PC-3 (cell line): ENCODE measurements at regions not wholly inside any gene's neighbourhood (a gene's known extent, or its start where the extent isn't known, plus 50 kb on each side); places are given as distances from the start of the nearest gene placed in this dataset.
"Not testable (repeated sequence)": the region's sequence is repeated elsewhere in the genome, so short reads cannot be mapped to it uniquely, and the experiment has no call there.

Experiments used
- ATAC-seq: fragments of 200-7000 bp; cut with Tn5 transposase; 2 replicates; pipeline ENCODE4 v1.9.1; 2020; ENCODE audit warnings: mild to moderate bottlenecking, moderate library complexity
- BruUV-seq: library from RNA; stranded (reverse); fragments of 400-500 nt; replicated peaks from 2 replicates; lab custom pipeline; 2021; lab: Mats Ljungman, UMichigan
- CTCF ChIA-PET: fragments of 300-600 bp; sonication (Branson Sonifier 250); formaldehyde crosslinking; loops from one replicate; lab custom pipeline; 2022; ENCODE audit warnings: antibody characterized with exemption; lab: Charles Lee
- POLR2A ChIA-PET: fragments of 300-600 bp; sonication (Branson Sonifier 250); formaldehyde crosslinking; loops from one replicate; lab custom pipeline; 2022; ENCODE audit warnings: antibody characterized with exemption; ENCODE audit not compliant: unreplicated experiment; lab: Charles Lee
- DNase-seq: peaks from one replicate; pipeline ENCODE4 v3.0.0-alpha.2; 2015
- H2AFZ ChIP-seq: fragments of 300-600 bp; sonication (generic); 2 replicates; pipeline ENCODE4 v1.6.0; 2016; ENCODE audit warnings: antibody characterized with exemption, low read length
- H3F3A ChIP-seq: fragments of 300-600 bp; sonication (generic); one replicate; pipeline ENCODE4 v1.6.0; 2017; ENCODE audit warnings: antibody characterized with exemption, low read length, control low read depth, mild to moderate bottlenecking; ENCODE audit not compliant: unreplicated experiment
- H3K27ac ChIP-seq: fragments of 300-600 bp; sonication (generic); 2 replicates; pipeline ENCODE4 v1.5.1; 2016; ENCODE audit warnings: mild to moderate bottlenecking, low read length
- H3K27me3 ChIP-seq: fragments of 300-600 bp; sonication (generic); 2 replicates; pipeline ENCODE4 v1.6.1; 2016; ENCODE audit warnings: low read length, mixed read lengths
- H3K36me3 ChIP-seq: fragments of 300-600 bp; sonication (generic); 2 replicates; pipeline ENCODE4 v1.6.1; 2016; ENCODE audit warnings: low read depth, mixed run types, low read length, mixed read lengths
- H3K4me1 ChIP-seq: fragments of 300-600 bp; sonication (generic); 2 replicates; pipeline ENCODE4 v1.5.1; 2016; ENCODE audit warnings: low read length; ENCODE audit not compliant: insufficient read depth
- H3K4me2 ChIP-seq: fragments of 300-600 bp; sonication (generic); 2 replicates; pipeline ENCODE4 v1.6.0; 2016; ENCODE audit warnings: low read length
- H3K4me3 ChIP-seq: fragments of 300-600 bp; sonication (generic); 2 replicates; pipeline ENCODE4 v1.5.1; 2016; ENCODE audit warnings: mild to moderate bottlenecking, low read length, mixed read lengths
- H3K79me2 ChIP-seq: fragments of 300-600 bp; sonication (generic); 2 replicates; pipeline ENCODE4 v1.6.1; 2017; ENCODE audit warnings: low read length, mixed read lengths
- H3K9ac ChIP-seq: fragments of 300-600 bp; sonication (generic); 2 replicates; pipeline ENCODE4 v1.6.0; 2016; ENCODE audit warnings: mild to moderate bottlenecking, low read length
- H3K9me2 ChIP-seq: fragments of 300-600 bp; sonication (generic); replicated peaks from 2 replicates; pipeline ENCODE4 v1.6.1; 2016; ENCODE audit warnings: mixed run types, low read length, mixed read lengths
- H3K9me3 ChIP-seq: fragments of 300-600 bp; sonication (generic); 2 replicates; pipeline ENCODE4 v1.6.1; 2016; ENCODE audit warnings: low read length, mixed read lengths
- H4K20me1 ChIP-seq: fragments of 300-600 bp; sonication (generic); 2 replicates; pipeline ENCODE4 v1.6.1; 2016; ENCODE audit warnings: low read length, mixed read lengths
- EZH2 ChIP-seq: fragments of 300-600 bp; sonication (generic); IDR thresholded peaks from one replicate; pipeline ENCODE4 v1.6.1; 2017; ENCODE audit warnings: antibody characterized with exemption, mild to moderate bottlenecking, low read length; ENCODE audit not compliant: unreplicated experiment
- EZH2phosphoT487 ChIP-seq: fragments of 300-600 bp; sonication (generic); IDR thresholded peaks from 2 replicates; pipeline ENCODE4 v1.6.1; 2018; ENCODE audit warnings: mild to moderate bottlenecking, antibody characterized with exemption, low read length, borderline replicate concordance
- intact Hi-C: fragments of 100-400 bp; cut with micrococcal nuclease; formaldehyde crosslinking; loops from 2 replicates; pipeline ENCODE4 v1.9.0; 2023
- TF ChIP-seq, protein P1 (sequence below): fragments of 300-600 bp; sonication (generic); conservative IDR thresholded peaks from 2 replicates; pipeline ENCODE4 v1.5.1; 2017; ENCODE audit warnings: antibody characterized with exemption, low read depth, mild to moderate bottlenecking, low read length

DNA sequence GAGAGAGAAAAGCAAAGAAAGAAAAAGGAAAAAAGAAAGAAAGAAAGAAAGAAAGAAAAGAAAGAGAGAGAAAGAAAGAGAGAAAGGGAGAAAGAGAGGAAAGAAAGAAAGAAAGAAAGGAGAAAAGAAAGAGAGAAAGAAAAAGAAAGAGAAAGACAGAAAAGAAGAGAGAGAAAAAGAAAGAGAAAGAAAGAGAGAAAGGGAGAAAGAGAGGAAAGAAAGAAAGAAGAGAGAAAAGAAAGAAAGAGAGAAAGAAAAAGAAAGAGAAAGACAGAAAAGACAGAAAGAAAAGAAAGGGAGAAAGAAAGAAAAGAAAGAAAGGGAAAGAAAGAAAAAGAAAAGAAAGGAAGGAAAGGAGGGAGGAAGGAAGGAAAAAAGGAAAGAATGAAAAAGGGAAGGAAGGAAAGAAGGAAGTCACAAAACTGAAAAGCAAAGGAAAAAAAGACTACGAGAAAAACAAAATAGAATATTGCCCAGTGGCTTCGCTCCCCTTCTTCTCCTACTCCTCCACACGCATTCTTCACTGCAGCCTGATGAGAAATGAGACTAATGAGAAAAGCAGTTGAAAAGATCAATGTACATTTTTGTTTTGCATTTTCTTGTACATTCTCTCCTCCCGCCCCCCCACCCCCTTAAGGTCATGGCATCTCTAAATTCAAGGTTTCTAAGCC is 170.0 kb downstream of the SOD2 start:
- Histone ChIP-seq H3K79me2 (no peaks in the 10 kb centered on the region), H3K4me1 (no peaks in the 10 kb centered on the region), H3K4me2 (no peak overlapping the region), H3K9me3 (no peaks in the 10 kb centered on the region), H3F3A (no peaks in the 10 kb centered on the region), H4K20me1 (no peaks in the 10 kb centered on the region), H3K4me3 (no peak overlapping the region), H3K9ac (no peak overlapping the region), H3K27me3 (peaks cover 23% of the 10 kb centered on the region), H2AFZ (no peak overlapping the region), H3K36me3 (no peaks in the 10 kb centered on the region), H3K9me2 (no peaks in the 10 kb centered on the region), H3K27ac (no peak overlapping the region)
- ATAC-seq: no peak
- no TSS peak for BruUV-seq
- intact Hi-C loops: no loop called here
- no peak for DNase-seq
- TF ChIP-seq EZH2phosphoT487 (no peak), EZH2 (no peak)
- TF ChIP-seq, protein P1, sequence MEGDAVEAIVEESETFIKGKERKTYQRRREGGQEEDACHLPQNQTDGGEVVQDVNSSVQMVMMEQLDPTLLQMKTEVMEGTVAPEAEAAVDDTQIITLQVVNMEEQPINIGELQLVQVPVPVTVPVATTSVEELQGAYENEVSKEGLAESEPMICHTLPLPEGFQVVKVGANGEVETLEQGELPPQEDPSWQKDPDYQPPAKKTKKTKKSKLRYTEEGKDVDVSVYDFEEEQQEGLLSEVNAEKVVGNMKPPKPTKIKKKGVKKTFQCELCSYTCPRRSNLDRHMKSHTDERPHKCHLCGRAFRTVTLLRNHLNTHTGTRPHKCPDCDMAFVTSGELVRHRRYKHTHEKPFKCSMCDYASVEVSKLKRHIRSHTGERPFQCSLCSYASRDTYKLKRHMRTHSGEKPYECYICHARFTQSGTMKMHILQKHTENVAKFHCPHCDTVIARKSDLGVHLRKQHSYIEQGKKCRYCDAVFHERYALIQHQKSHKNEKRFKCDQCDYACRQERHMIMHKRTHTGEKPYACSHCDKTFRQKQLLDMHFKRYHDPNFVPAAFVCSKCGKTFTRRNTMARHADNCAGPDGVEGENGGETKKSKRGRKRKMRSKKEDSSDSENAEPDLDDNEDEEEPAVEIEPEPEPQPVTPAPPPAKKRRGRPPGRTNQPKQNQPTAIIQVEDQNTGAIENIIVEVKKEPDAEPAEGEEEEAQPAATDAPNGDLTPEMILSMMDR: no peak
- ChIA-PET POLR2A (no interaction called here), CTCF (no interaction called here)

DNA sequence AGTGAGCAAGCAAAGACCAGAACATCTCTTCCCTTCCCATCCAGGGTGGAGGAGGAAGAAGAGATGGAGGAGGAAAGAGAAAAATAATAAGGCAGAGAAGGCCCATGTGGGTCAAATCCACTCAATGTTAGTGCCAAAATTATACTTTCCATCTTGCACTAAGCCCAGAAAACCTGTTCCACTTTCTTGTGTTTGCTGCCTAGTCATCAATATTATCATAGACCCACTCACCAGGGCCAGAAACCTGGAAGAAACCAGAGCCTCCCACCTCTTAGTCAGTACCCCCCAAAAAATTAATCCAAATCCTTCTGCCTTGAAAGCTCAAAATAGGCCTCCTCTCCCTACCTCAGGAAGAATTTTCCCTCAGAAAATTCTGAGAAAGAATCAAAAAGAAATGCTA is 171.1 kb downstream of the SOD2 start:
- Histone ChIP-seq H4K20me1 (no peaks in the 10 kb centered on the region), H3K4me1 (no peaks in the 10 kb centered on the region), H3K4me2 (no peak overlapping the region), H3K36me3 (no peaks in the 10 kb centered on the region), H3K4me3 (no peak overlapping the region), H3K9ac (no peak overlapping the region), H3K79me2 (no peaks in the 10 kb centered on the region), H3F3A (no peaks in the 10 kb centered on the region), H3K27me3 (peaks cover 23% of the 10 kb centered on the region), H2AFZ (no peak overlapping the region), H3K9me3 (no peaks in the 10 kb centered on the region), H3K27ac (no peak overlapping the region), H3K9me2 (no peaks in the 10 kb centered on the region)
- no TSS peak for BruUV-seq
- DNase-seq (no peak), ATAC-seq (no peak)
- no peak for TF ChIP-seq EZH2phosphoT487
- ChIA-PET CTCF (no interaction called here), POLR2A (no interaction called here)
- intact Hi-C loops: no loop called here

DNA sequence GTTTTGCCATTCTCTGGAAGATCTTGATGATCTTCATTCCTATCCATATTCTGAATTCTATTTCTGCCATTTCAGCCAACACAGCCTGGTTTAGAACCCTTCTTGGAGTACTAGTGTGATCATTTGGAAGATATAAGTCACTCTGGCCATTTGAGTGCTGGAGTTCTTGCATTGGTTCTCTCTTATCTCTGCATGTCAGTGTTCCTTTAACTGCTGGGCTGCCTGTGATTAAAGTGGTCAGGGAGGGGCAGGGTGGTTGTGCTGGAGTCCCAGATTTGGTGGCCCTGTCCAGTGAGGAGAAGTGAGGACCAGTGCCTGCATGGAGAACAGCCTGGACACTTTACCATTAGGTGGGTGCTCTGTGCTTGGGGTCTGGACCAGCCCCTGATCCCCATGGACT is 173.0 kb downstream of the SOD2 start:
- no peaks in the 10 kb centered on the region for H3K4me1 ChIP-seq
- no peak for DNase-seq
- H3K79me2 ChIP-seq: no peaks in the 10 kb centered on the region
- no TSS peak for BruUV-seq
- no peak overlapping the region for H3K27ac ChIP-seq
- no peak overlapping the region for H3K9ac ChIP-seq
- no peaks in the 10 kb centered on the region for H3F3A ChIP-seq
- TF ChIP-seq, protein P1: no peak
- peaks cover 19% of the 10 kb centered on the region for H3K27me3 ChIP-seq
- ATAC-seq: no peak
- H4K20me1 ChIP-seq: no peaks in the 10 kb centered on the region
- no peaks in the 10 kb centered on the region for H3K9me3 ChIP-seq
- POLR2A ChIA-PET: no interaction called here
- CTCF ChIA-PET: no interaction called here
- no peak overlapping the region for H3K4me3 ChIP-seq
- intact Hi-C loops: no loop called here
- H2AFZ ChIP-seq: no peak overlapping the region
- H3K9me2 ChIP-seq: no peaks in the 10 kb centered on the region
- no peak overlapping the region for H3K4me2 ChIP-seq
- no peaks in the 10 kb centered on the region for H3K36me3 ChIP-seq

DNA sequence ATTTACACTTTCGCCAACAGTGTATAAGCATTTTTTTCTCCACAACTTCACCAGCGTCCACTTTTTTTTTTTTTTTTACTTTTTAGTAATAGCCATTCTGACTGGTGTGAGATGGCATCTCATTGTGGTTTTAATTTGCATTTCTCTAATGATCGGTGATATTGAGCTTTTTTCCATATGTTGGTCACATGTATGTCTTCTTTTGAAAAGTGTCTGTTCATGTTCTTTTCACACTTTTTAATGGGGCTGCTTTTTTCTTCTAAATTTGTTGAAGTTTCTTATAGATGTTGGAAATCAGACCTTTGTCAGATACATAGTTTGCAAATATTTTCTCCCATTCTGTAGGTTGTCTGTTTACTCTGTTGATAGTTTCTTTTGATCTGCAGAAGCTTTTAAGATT is 177.2 kb downstream of the SOD2 start:
- H3K36me3 ChIP-seq, H3K79me2 ChIP-seq, DNase-seq, H2AFZ ChIP-seq, H4K20me1 ChIP-seq, H3F3A ChIP-seq, H3K9me3 ChIP-seq, H3K4me1 ChIP-seq, H3K27ac ChIP-seq, ATAC-seq, H3K9ac ChIP-seq, H3K4me2 ChIP-seq, H3K4me3 ChIP-seq, H3K9me2 ChIP-seq, POLR2A ChIA-PET, BruUV-seq, intact Hi-C loops: not testable (repeated sequence)
- peaks cover 33% of the 10 kb centered on the region for H3K27me3 ChIP-seq
- CTCF ChIA-PET: interaction anchor here (0.7 kb wide), 1 partner anchor 11 kb away, joined by 4 read pairs; no protein-coding TSS in a partner anchor
